ENCODE measurements at regions not wholly inside any gene's neighbourhood (a gene's known extent, or its start where the extent isn't known, plus 50 kb on each side); places are given as distances from the start of the nearest gene placed in this dataset.

- DNase-seq = no peak
Observed at GRCh38 chr12:90021795-90022440, 313.3 kb upstream of the ATP2B1 start.

DNA sequence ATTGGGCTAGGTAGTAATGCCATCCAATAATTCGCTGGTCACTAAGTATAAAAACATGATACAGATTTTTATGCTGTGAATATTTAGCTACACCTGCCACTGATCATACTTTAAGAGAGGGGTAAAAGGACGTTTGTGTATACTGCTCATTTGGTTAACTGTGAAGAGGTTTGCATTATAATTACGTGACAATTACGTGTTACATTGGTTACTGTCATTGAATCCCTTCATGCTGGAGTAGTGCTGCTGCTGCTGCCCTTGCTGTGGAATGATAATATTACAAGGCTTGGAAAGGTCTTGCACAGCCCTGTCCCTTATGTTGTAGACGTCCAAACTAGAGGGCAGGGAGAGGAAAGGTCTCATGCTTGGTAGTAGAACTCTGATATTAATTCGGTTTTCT lies 312.2 kb upstream of the ATP2B1 start:
- no peak for DNase-seq

GRCh38 chr12:90020436-90020835 lies 311.8 kb upstream of the ATP2B1 start:
- DNase-seq = no peak

GRCh38 chr12:90020014-90020413 lies 311.4 kb upstream of the ATP2B1 start:
- no peak for DNase-seq

GRCh38 chr12:90017316-90017715 lies 308.7 kb upstream of the ATP2B1 start:
- no peak for DNase-seq

- DNase-seq = no peak
Observed at GRCh38 chr12:90015228-90015627, 306.6 kb upstream of the ATP2B1 start.

DNA sequence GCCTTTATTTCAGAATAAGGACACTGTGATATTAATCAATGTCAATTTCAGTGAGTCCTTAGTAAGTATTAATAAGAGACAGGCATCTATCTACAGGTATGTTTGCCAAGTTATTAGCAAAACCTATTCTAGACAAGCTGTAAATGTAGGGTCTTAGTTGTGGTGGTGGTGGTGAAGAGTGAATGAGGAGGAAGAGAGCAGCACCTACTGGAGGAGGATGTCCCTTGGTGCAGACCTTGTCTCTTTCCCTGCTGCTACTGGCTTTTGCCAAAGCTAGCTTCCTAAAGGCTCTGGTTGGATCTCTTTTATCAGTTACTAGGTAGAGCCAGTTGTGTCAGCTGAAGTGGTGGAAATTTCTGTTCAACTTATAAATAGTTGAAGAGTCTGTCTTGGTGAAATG lies 304.8 kb upstream of the ATP2B1 start:
- DNase-seq = no peak

DNA sequence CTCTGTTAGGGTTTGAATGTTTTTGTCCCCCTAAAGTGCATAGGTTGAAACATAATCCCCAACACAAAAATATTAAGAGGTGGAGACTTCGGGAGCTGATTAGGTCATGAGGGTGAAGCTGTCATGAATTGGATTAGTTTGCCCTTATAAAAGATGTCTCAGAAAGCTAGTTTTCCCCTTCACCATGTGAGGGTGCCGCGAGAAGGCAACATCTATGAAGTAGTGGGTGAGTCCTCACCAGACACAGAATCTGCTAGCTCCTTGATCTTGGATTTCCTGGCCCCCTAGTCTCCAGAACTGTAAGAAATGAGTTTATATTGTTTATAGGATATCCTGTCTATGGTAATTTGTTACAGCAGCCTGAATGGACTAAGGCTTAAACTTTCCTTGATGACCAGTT lies 301.5 kb upstream of the ATP2B1 start:
- DNase-seq = no peak

DNA sequence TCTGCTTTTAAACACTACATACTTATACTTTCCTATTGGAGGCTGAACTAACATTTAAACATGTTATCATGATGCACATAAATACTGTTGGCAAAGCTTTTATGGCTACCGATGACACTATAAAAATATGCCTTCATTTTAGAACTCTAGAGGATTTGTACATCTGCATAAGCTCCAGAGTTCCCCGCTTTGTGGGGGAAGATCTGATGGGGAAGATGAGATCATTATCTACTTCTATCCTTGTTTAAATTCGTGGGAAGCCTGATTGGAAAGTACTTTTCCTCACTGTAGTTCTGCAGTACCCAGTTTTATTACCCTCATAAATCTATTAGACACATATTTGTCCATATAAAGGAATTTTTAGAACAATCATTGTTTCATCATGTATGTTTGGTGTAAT lies 299.6 kb upstream of the ATP2B1 start:
- DNase-seq = no peak

- no peak for DNase-seq
Observed at GRCh38 chr12:90004319-90005074, 295.9 kb upstream of the ATP2B1 start.

GRCh38 chr12:90003688-90004087 lies 295.1 kb upstream of the ATP2B1 start:
- no peak for DNase-seq

DNA sequence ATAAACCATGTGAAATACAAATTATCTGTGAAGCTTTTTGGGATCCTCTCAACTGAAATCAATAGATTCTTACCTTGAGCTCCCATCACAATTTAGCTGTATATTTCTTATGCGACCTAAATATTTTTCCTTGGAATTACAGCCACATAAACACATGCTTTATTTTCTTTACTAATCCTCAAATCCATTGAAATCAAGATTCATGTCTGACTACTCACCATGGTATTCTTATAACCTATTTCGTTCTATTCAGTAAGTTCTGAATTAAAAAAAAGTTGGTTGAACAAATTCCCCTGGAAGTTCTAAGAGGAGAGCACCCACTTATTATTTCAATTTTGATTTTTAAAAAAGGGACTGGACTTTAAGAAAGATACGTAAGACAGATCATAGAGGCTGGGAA lies 292.1 kb upstream of the ATP2B1 start:
- DNase-seq = no peak

- DNase-seq = no peak
Observed at GRCh38 chr12:89999699-90000505, 291.3 kb upstream of the ATP2B1 start.

DNA sequence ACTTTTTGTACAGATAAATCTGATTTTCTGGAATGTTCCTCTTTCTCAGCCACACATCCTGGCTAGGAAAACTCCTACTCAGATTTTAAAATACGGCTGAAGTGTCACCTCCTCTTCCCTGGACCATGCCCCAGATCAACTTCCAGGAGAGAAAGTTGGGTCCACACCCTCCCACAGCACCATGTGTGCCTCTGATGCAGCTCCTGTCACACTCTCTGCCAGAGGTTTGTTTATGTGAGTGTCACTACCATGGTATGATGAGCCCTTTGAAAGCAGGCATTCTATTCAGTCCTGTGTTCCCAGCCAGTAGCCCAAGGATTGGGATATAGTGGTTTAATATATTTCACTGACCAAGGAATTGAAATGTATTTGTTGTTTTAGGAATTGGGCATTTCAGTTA lies 287.2 kb upstream of the ATP2B1 start:
- no peak for DNase-seq

- no peak for DNase-seq
Observed at GRCh38 chr12:89994911-89995310, 286.3 kb upstream of the ATP2B1 start.

- no peak for DNase-seq
Observed at GRCh38 chr12:89993632-89994031, 285.0 kb upstream of the ATP2B1 start.

DNA sequence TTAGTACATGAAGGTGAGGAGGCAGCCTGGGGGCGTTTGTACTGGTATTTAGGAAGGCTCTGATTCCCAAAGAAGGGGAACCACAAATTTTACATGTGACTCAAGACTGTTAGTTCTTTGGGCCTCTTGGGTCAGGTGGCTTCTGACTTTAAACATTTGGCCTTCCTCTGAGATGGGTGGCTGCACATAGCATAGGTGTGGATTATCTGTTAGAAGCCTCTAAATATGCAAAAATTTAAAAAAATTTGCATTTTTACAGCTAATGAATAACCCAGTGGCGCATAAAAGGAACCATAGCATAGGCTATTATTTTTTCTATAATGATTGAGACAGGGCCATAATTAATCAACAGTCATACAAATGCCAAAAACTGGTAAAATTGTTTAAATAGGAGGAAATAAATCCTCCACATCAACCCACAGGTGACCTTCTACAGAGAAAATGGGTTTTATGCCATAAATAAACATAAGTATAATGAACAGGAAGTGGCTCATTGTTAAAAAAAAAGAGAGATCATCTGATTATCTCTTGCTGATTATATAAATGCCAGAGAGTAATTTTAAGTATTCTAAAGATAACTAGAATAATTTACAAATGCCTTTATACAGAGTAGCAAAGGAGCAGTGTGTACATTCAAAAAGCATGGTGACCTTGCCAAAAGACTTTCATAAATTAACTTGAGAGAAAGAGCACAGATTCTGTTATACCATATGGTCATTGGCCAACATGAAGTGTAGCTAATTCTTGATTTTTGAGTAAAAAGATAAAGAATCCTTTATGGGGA lies 284.2 kb upstream of the ATP2B1 start:
- no peak for DNase-seq

- no peak for DNase-seq
Observed at GRCh38 chr12:89991807-89992590, 283.4 kb upstream of the ATP2B1 start.

DNA sequence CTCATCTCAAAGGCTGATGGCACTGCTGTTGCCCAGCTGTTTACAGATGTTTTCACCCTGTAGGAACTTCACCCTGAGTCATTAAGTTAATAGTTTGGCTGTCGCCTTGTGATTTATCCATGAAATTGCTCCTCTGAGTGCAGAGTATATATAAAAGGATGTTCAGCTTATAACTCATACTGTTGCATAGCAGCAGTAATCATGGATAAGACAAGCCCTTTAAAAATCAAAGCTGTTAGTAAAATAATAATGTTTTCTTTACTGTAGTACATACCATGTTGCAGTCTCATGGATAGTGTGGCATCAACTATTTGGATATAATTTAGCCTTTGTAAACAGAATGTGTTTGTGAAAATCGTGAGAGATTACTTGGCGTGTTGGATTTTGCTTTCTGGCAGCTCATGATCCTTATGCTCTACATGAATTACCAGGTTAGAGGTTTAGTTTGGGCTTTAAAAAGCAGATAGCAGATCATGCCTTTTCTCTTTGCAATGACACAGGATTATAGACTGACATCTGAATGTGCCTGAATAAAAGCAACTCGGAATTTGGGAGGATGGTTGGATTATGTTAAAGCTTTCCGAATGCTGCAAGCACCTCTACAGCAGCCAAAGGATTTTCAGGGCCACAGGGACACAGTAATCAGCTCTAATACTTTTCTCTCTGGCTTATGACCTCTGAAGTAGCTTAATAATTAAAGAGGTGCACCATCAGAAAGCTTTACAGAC lies 279.7 kb upstream of the ATP2B1 start:
- no peak for DNase-seq

DNA sequence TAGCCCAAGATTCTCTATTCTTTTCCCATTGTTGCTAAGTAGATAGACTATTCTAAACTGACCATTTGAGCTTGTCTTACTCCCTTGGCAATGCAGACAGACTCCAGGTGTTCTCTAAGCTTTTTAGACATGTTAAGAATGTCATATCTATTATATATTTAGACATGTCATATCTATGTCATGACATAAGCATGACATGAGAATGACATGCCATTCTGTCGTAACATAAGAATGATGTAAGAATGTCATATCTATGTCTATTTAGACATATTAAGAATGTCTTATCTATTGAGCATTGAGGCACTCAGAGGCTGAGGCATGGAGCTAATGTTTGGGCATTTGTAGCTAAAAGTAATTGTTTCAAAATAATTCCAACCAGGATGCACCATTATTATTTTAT lies 277.3 kb upstream of the ATP2B1 start:
- no peak for DNase-seq

- DNase-seq = no peak
Observed at GRCh38 chr12:89984846-89985245, 276.2 kb upstream of the ATP2B1 start.

DNA sequence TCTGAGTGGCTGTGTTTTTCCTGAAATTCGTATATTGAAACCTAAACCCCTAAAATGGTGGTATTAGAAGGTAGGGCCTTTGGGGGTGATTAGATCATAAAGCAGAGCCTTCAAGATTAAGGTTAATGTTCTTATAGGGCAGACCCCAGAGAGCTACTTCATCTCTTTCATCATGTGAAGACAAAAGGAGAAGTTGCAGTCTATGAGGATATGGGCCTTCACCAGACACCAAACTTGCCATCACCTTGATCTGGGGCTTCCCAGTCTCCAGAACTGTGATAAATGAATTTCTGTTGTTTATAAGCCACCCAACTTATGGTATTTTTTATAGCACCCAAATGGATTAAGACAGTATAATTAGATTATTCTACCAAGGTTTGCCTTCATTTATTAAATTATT lies 275.0 kb upstream of the ATP2B1 start:
- DNase-seq = no peak
